Left renal pelvis (tissue), 4 donors: ENCODE measurements at regions not wholly inside any gene's neighbourhood (a gene's known extent, or its start where the extent isn't known, plus 50 kb on each side); places are given as distances from the start of the nearest gene placed in this dataset.
"Not testable (repeated sequence)": the region's sequence is repeated elsewhere in the genome, so short reads cannot be mapped to it uniquely, and the experiment has no call there.

Experiments
- DNase-seq, 4 donors: peaks; one replicate each; pipeline ENCODE4 v3.0.0-alpha.2; 2013; ENCODE audit warnings: low read depth in 4 of 4, low spot score in 3 of 4

DNA sequence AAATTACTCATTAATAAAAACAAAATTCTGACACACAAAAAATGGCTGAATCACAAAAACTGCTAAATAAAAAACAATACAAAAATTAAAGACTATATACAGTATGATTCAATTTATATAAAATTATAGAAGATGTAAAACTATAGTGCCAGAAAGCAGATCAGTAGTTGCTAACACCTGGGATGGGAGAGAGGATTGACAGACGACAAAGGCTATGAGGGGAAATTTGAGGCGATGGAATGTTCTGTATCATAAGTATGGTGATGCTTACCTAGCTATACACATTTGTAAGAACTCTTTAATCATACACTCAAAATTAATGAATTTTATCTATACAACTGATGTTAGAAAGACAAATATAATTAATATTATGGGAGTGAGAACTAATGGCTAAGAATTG is 247.9 kb upstream of the GJE1 start:
- DNase-seq, result no peak

DNA sequence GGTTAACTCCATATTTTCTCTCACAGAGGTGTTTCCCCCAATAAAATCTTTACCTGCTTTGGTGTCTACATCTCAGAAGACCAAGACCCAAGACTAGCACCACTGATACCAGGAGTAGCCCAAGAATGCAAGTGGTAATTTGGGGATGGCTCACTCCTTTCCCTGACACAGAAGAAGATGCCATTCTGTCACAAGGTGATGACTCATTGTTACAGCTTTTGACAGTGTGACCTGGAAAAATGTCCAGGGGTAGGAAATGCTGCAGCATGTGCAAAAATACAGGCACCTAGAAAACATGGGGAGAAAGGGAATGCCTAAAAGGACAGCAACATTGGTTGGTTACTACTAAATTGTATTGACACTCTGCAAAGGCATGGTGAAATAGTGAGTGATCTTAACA is 254.0 kb upstream of the GJE1 start:
- DNase-seq, result no peak

GRCh38 chr6:141877275-141877983 is 255.3 kb upstream of the GJE1 start:
- peak in 1 of 4 donors; percentile 5 for DNase-seq

DNA sequence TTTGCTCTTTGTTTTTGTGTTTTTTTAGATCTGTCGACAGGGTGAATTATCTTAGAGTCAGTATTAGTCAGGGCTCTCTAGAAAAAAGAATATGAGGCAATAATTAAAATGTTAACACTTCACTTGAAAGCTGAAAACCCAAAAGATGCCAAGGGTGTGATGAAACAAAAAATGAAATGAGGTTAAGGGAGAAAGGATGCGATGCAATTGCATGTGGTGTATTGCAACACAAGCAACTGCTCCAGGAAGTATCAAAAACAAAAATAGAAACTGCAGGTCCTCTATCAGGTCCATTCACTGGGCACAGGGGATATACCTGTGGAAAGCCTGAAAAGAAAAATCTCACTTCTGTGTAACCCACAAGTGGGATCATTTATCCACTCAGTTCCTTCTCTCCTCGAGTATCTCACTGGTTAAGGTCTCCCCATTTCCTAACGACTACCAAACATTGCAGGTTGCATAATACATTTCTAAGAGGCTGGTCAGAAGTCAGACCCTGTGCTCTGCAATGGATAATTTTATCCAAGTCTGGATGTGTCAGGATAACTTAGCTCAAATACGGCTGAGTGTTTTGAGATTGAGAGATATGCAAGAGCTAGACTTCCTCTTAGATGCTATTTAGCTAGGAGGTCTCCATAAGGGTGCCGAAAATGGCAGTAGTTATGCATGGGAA is 257.7 kb upstream of the GJE1 start:
- no peak for DNase-seq

DNA sequence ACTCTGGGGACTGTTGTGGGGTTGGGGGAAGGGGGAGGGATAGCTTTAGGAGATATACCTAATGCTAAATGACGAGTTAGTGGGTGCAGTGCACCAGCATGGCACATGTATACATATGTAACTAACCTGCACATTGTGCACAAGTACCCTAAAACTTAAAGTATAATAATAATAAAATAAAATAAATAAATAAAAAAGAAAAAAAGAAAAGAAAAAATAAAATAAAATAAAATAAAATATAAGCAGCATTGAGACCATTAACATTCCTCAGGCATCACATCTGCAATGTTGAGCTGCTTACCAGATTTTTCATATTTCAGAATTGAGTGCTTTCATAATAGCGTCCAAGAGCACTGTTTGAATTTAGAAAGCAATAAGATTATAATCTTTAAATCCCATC is 263.2 kb upstream of the GJE1 start:
- not testable (repeated sequence) for DNase-seq

DNA sequence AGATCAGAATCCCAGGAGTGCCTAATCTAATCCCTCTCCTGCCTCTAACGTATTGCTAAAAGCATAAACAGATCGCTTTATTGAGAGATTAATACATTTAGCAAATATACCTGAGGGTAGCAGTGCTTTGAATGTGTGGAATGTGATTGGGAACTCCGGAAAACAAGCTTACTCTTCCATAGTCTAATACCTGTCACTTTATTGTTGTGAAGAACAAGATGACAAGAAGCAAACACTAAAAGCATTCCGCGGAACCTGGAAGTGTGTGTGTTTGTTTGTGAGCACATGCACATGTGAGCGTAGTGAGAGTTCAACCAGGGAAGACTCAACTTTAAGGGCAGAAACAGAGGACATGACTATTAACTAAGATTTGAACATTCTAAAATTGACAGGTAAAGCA is 265.0 kb upstream of the GJE1 start:
- no peak for DNase-seq

GRCh38 chr6:141866731-141867497 is 265.8 kb upstream of the GJE1 start:
- DNase-seq, result no peak

DNA sequence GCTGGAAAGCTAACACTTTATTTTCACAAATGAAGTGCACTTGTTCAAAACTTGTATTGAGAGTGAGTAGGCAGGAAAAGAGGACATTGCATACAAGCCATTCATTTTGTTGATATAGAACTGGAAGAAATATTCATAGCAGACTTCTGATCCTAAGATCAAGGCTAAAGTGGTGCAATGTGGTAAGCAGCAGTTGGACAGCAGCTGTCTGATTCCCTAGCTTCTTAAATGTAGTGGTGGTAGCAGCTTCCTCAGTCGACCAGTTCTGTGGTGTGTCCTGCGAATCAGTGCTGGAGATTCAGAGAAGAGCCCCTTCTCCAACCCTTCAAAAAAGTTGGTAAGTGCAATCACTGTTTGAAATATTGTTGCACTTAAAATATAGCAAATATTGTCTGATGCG is 281.7 kb upstream of the GJE1 start:
- DNase-seq, result no peak

GRCh38 chr6:141848029-141848890 is 284.5 kb upstream of the GJE1 start:
- no peak for DNase-seq

- no peak for DNase-seq
These were observed 286.1 kb upstream of the GJE1 start for GRCh38 chr6:141846639-141847038.

DNA sequence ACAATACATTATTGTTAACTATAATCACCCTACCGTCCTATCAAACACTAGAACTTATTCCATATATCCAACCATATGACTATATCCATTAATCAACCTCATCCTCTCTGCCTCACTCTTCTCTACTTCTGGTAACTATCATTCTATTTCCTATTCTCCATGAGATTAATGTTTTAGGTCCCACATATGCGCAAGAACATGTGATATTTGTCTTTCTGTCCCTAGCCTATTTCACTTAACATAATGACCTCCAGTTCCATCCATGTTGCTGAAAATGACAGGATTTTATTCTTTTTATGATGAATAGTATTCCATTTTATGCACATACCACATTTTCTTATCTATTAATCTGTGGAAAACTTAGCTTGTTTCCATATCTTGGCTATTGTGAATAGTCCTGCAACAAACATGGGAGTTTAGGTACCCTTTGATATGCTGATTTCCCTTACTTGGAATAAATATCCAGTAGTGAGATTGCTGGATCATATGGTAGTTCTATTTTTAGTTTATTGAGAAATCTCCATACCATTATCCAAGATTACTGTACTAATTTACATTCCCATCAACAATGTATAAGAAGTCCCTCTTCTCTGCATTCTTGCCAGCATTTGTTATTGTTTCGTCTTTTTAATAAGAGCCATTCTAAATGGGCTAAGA is 289.4 kb upstream of the GJE1 start:
- DNase-seq, result no peak

GRCh38 chr6:141833001-141833655 is 299.6 kb upstream of the GJE1 start:
- DNase-seq, result no peak

DNA sequence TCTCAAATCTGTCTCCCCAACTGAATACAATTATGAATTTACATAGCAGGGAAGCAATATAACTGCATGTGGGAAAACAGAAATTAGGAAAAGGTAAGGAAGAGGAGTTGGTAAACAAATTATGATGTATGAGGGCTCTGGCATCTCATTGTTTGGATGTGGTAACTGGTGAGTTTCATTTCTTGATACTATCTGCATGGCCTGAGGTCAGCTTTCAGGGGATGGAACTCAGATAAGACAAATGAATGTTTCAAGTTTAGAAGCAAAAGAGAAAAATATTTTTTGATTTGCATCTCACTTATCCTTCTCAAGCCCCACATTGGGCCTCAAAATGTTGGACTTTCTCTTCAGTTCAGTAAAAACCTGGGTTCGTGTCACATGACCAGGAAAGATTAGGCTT is 302.2 kb upstream of the GJE1 start:
- DNase-seq, result no peak

DNA sequence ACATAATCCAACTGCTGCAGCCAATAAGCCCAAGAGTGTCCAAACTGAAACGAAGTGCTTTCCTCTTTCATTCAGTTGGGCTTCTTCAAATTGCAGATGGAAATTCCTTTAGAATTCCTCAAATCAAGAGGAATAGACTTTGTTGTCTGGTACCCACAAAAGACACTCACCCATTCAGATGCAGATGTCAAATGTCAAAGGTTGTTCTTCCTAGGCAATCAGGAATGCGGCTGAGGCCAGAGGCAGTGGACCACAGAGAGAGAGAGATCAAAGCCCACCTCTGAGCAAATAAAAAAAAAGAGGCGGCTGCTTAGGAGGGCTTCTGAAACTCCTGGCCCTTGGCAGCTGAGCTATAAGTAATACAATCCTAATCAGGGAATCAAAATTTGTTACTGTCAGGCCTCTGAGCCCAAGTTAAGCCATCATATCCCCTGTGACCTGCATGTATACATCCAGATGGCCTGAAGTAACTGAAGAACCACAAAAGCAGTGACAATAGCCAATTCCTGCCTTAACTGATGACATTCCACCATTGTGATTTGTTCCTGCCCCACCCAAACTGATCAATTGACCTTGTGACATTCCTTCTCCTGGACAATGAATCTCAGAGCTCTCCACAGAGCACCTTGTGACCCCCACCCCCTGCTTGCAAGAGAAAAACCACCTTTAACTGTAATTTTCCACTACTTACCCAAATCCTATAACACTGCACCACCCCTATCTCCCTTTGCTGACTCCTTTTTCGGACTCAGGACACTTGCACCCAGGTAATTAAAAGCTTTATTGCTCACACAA is 303.0 kb upstream of the GJE1 start:
- DNase-seq, result no peak

- DNase-seq, result no peak
These were observed 308.4 kb upstream of the GJE1 start for GRCh38 chr6:141824350-141824749.

- DNase-seq, result not testable (repeated sequence)
These were observed 317.7 kb upstream of the GJE1 start for GRCh38 chr6:141815039-141815438.

- DNase-seq, result no peak
These were observed 322.8 kb upstream of the GJE1 start for GRCh38 chr6:141809901-141810300.

- no peak for DNase-seq
These were observed 324.1 kb upstream of the GJE1 start for GRCh38 chr6:141808662-141809061.

DNA sequence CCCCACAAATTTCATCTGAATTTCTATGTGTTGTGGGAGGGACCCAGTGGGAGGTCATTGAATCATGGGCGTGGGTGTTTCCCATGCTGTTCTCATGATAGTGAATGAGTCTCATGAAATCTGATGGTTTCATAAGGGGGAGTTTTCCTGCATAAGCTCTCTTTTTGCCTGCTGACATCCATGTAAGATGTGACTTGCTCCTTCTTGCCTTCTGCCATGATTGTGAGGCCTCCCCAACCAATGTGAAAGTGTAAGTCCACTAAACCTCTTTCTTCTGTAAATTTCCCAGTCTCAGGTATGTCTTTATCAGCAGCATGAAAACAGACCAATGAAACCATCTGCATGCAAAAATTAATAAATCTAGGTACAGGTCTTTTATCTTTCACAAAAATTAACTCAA is 331.8 kb upstream of the GJE1 start:
- not testable (repeated sequence) for DNase-seq
